ENCODE measurements at regions not wholly inside any gene's neighbourhood (a gene's known extent, or its start where the extent isn't known, plus 50 kb on each side); places are given as distances from the start of the nearest gene placed in this dataset.

DNA sequence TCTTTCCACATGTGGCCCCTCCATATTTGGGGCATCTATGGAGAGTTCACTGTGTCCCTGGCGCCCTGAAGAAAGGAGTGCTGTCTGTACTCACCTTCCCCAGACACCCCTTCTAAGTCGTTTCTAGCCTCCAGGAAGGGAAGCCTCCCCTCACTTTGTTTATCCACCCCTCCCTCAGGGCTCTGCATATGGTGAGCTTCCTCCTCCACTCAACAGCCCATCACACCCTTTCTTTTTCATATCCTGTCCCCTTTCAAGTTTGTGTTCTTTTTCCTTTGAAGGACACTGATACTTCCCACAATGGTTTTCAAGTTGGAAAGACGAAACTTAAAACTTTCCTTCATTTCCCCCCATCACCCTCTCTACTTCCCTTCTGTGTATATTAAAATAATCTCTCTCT lies 291.4 kb upstream of the POU3F3 start:
- DNase-seq, result no peak

DNA sequence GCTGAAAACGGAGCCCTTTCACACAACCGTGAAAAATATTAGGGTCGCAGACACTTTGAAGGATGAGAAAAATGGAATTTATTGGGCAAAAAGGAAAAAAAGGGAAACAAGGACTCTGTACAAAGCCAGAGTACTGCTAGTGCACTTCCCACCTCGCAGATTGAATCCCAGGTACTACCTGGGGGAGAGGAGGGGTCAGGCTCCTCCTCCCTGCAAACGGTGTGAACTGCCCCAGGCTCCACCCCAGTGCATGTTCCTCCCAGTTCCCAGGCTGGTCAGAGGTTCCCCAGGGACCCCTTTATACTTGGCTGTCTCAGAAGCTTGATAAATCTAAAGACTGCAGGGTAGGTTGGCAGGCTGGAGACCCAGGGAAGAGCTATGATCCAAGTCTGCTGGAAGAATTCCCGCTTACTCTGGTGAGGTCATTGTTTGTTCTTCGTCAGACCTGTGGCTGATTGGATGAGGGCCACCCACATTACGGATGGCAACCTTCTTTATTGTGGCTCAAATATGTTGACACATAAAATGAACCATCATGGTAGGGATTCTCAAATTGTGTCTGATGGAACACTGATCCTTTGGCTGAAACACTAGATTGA lies 290.4 kb upstream of the POU3F3 start:
- DNase-seq, result no peak

DNA sequence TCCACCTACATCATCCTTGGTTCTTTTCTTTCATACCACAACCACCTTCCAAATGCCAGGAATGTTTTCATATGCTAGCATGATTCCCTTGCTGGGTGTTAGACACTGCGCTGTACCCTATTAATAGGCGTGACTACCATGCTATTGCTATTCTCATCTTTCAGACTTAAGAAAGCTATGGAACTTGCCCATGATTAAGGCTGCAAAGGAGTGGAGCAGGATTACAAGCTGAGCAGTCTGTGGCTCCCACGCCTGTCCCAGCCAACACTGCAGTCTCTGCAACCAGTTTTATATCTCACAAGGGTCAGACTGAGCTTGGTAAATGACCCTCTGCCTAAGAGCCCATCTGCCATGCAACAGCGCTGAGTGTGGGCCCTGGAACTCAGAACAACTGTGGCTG lies 285.7 kb upstream of the POU3F3 start:
- DNase-seq, result no peak

DNA sequence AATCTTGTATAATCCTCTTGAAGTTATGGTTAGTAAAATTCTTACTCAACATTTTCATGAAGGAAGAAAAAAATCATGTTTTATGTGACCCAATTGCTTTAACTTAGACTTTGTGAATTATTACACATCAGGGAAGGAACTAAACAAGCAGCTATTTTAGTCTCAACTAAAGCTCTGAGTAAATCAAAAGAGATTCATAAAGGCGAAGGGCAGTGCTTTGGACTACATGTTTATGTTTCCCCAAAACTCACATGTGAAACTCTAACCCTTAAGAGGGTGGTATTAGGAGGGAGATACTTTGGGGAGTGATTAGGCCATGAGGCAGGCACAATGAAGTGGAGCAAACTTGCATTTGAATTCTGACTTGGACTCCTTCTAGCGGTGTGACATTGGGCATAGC lies 283.7 kb upstream of the POU3F3 start:
- DNase-seq, result no peak

DNA sequence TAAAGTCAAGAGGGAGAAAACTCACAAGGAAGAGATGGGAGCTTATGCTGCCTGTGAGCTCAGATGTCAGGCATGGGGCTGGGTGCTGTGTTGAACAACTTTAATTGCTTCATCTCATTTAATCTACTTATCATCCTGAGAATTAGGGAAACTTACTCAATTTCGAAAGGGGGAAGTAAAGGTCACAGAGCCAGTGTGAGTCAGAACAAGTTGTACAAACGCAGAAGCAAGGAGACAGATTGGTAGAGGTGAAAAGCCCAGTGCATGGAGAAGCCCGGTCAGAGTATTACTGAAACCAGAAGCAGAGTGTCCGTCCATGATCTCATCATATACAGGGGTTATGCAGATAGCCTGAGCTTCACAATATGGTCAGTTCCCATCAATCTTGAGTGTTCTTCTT lies 281.1 kb upstream of the POU3F3 start:
- DNase-seq, result no peak

DNA sequence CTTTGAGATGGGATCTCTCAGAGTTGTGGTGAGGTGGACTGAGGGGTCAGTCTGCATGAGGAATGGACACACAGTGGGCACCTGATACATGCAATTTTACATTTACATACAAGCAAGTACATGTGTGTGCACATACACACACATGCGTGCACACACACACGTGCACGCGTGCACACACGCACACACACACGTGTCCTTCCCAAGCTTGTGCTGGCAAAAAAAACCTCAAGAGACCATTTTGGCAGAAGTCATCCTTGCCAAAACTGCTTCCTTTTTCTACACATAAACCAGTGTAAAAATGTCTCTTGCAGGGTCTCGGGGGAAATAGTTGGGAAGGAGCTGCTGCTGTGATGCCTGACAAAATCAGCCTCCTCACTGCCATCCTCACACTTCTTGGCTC lies 279.5 kb upstream of the POU3F3 start:
- no peak for DNase-seq

DNA sequence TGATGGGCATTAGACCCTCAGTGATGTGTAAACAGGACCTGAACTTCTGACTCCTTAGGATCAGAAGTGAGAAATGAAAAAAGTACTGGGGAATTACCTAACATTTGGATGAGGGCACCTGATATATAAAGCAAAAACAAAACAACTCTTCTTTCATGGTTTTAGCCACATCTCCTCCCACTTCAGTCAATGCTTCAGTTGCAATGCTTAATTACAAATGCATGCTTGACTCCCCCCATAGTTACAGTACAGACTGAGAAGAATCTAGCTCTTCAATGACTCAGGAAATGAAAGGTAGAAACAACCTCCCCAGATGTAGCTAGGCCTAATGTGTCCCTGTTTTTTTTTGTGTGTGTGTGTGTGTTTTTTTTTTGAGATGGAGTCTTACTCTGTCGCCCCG lies 276.8 kb upstream of the POU3F3 start:
- DNase-seq, result no peak

DNA sequence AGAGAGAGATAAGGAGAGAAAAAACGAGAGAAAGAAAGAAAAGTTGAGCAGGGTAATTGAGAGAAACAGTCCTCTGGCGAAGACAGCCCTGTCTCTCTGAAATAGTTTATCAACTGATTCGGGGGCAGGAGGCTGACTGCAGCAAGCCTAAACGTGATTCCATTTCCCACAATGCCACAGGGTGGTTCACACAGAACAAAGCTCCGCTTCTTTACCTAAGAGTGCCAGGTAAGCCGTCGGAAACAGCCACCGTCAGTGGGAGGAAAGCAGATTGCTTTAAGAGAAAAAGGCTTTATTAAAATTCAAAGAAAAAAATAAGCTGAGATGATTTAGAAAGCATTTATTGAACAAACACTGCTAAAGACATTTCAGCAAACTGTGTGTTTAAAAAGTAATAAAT lies 271.4 kb upstream of the POU3F3 start:
- no peak for DNase-seq

DNA sequence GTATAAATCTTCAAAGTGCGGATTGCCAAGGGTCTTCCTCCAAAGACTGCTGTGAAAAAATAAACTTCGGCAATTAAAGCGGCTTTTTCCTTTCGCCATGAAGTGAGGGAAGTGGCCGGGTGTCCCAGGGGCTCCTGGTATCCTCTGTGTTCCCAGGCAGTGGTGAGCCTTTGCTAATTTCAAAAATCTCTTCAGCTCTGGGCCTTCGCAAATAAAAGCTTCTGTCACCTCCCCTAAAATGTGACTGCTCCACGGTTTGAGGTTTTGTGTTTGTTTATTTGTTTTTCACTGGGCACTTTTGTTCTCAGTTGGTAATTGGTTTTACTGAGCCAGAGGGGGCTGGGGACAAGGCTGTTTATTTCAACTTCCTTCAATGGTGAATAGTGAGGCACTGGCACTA lies 270.1 kb upstream of the POU3F3 start:
- no peak for DNase-seq

DNA sequence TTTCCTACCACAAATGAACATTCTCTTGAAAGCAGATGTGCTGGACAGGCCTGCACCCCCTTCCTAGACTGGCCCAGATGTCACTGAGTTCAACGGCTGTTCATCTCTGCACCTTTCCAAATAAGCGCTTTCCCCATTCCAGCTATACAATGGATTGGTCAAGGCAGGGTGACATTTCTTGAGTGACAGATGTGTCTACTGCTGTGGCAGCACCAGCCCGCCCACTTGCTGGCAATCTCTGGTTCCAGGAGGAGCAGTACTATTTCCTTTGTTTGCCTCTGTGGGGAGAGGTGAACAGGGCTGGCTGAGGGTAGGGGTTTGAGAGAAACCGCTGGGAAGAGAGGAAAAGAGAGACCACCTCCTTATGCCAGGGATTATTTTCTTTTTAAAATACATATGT lies 269.5 kb upstream of the POU3F3 start:
- DNase-seq, result no peak

DNA sequence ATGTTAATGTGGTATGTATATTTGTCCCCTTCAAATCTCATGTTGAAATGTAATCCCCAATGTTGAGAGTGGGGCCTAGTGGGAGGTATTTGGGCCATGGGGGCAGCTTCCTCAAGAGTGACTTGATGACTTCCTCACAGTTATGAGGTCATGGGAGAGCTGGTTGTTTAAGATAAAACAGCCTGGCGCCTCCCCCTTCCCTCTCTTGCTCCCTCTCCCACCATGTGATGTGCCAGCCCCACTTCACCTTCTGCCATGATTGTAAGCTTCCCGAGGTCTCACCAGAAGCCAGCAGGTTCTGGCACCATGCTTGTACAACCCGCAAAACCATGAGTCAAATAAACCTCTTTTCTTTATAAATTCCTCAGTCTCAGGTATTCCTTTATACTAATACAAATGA lies 258.3 kb upstream of the POU3F3 start:
- no peak for DNase-seq

DNA sequence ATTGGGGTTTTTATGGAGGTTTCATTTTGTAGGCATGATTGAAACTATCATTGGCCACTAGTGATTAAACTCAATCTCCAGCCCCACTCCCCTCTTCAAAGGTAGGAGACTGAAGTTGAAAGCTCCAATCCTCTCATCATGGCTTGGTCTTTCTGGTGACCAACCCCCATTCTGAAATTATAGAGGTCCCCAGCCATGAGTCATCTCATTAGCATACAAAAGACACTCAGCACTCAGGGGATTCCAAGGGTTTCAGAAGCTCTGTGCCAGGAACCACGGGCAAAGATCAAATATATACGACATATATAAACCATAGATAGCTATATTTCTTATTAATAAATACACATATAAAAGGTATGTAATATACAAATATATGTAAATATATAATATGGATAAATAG lies 256.0 kb upstream of the POU3F3 start:
- no peak for DNase-seq

DNA sequence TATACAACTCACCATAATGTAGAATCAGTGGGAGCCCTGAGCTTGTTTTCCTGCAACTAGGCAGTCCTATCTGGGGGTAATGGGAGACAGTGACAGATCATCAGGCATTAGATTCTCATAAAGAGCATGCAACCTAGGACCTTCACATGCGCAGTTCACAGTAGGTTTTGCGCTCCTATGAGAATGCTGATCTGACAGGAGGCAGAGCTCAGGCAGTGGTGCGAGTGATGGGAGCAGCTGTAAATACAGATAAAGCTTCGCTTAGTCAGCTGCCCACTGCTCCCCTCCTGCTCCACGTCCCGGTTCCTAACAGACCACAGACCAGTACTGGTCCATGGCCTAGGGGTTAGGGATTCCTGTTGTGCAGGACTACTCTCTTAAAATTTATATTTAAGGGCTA lies 255.3 kb upstream of the POU3F3 start:
- no peak for DNase-seq

DNA sequence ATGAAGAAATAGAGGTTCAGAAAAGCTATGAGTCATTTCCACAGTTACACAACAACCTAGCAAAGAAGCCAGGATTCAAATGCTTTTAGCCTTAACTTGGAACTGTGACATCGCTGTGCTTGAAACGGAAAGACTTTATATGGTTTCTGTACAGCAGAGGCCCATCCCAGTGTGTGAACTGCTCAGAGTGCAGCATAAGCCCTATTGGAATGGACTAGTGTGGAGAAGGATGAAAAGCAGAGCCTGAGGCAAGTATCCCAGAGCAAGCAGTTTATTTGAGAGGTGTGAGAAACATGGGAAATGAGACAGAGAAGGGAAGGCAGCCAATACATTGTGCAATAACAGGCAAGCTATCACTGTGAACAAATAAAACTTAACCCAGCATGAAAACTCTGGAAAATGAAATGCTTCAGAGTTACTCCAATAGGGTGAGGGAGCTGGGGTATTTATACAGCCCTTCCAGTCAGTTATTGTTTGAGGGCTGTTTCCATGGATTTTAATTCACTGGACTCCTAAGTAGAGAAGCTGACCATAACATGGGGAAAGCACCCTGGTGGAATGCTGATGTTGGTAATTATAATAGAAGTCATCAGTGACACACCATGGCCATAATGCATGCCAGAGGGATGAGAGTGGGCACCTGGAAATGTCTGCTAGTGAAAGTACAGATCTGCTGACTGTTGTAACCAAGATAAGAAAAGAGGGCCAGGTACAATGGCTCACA lies 254.0 kb upstream of the POU3F3 start:
- no peak for DNase-seq

DNA sequence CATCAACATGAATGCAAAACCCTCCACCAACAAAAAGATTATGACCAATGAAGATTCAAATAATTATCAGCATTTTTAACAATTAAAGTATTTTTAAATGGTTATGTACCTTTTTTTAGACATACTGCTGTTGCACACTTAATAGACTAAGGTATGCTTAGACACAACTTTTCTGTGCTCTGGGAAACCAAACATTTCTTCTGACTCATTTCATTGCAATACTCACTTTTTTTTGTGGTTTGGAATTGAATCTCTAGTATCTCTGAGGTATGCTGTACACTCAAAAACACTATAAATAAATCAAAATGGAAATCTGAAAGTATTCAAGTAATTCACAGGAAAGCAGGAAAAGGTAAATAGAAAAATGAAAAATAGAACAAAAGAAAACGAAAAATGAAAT lies 247.9 kb upstream of the POU3F3 start:
- no peak for DNase-seq

DNA sequence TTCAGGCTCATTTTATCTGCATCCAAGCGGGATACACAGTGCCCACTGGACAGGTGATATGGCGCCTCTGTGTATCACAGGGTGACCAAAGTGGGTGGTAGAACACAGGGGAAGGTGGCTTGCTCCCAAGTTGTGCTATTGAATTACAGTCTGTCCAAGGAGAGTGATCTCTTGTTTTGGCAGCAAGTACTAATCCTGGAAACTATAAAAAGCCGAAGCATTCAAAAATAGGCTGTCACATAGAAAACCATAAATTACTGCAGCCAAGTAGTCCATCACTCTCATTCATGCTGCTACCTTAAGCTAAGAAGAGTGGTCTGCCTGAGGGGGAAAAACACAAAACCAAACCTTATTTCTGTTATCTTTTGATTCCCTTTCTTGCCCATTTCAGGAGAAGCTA lies 237.1 kb upstream of the POU3F3 start:
- DNase-seq, result no peak

DNA sequence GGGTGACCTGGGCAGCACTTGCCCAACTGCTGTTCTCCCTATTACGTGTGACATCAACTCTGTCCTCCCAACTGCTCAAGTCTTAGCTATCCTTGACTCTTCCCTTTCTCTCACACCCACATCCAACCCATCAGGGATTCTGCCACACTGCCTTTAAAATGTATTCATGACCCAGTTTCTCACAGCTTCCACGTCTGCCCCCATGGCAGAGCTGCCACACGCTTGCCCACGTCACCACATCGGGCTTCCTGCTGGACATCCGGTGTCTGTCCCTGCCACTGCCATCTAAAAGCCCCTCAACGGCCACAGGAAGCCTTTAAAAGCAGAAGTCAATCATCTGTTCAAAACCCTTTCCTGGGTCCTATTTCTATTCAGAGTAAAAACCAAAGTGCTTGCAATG lies 233.1 kb upstream of the POU3F3 start:
- DNase-seq, result no peak

DNA sequence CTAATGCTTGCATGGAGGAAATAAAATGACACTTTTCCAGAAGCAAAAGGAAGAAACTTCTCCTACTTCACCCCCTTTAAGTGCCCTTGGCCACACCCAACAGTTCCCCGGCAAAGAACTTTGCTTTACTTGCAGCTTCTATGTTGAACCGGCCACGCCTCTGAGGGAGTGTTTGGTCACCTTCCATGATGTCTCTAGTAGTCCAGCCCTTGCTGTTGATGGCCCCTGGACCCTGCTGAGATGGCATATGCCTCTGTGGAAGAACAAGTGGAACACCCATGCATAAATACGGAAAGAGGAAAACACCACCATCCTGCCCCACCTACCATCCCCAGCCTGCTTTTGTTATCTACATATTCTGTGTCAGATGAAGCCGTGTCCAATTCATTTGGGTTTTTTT lies 218.3 kb upstream of the POU3F3 start:
- DNase-seq, result no peak

DNA sequence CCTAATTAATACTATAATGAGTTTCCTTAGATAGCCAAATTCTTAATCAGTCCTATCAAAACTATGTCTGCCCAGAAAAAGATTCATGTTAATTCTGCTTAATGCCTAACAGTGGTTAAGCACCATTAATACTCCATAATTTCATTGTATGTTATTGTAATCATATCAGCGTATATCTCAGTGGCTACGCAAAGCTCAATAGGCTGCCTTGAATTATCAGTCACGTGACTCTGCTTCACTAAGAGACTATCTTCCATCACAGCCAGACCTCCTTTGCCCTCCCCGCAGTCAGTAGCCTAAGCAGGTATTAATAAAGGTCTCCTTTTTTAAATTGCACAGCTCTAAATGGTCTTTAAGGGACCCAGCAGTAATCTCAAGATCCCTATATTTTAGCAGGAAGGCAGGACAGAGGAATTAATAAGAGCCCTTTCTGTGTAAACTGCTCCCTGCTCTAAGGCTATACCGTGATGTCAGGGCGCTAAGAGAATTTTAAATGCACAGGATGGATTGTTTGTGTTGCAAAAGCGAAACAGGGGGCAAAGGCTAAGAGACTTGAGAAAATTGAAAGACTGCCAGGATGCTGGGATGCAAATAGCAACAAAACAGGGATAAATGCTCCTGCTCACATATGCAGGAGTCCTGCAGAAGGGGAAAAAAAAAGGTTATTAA lies 215.6 kb upstream of the POU3F3 start:
- DNase-seq, result no peak

DNA sequence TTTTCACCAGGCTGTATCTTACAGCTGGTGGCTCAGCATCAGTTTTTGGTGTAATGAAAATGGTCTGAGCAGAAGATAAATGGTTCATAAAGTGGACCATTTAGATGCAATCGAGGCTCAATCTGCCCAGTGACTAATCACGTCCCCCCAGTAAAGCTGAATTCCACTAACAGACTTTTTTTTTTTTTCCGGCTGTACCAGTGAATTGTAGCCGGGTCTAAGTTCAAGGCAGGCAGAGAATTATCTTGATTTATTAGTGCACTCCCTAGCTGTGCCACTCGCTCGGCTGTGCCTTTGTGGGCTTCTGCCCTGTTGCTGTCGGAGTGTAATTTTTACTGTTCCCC lies 215.1 kb upstream of the POU3F3 start:
- DNase-seq, result no peak

DNA sequence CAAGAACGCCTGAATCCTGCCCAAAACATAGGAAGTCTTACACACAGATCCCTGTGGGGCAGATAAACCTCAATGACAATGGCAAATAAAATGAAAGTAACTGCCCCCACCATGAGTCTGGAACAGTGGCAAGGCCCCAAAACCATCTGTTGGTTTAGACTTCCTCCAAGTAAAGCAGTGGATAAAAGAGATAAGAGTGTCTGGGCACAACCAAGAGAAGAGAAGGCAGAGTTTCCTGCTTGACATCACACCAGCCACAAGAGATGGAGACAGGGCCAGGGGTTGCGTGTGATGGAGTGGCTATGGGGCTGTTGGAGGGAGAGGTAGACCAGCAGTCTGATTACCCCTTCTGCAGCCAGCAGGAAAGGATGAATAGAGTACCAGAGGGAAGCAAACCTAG lies 212.1 kb upstream of the POU3F3 start:
- DNase-seq, result no peak

DNA sequence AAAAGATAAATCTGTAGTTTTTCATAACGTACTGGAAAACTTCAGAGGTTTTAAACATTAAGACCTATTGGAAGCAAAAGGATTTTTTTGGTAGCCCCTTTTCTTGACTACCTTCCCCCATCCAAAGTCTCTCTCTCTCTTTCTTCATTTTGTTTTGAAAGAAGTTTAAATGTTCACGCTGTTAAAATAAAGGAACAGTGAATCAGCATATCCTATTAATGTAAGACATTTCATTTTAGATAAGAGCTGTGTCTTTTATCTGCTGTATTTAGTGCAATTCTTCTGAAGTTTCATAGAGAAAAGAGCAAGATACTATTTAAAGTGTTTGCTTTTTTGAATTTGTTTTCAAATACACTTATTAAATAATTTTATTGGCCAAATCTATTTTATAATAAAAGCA lies 205.5 kb upstream of the POU3F3 start:
- DNase-seq, result no peak

DNA sequence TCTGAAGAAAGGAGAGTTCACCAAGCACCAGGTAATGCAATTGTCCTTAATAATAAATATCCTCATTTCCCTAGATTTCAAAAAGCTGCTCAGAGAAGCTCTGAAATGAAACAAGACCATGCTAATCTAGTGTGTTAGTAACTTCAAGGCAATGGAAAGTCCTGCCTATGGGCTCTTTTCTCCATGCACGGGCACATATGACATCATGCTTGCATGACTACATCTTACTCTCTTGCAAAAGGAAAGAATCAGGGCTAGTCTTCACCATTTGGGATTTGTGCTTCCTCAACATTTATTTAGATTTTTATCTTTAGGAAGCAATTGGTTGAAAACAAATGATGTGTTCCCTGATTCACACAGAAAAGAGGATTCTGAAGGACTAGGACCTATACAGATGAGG lies 204.0 kb upstream of the POU3F3 start:
- DNase-seq, result no peak

DNA sequence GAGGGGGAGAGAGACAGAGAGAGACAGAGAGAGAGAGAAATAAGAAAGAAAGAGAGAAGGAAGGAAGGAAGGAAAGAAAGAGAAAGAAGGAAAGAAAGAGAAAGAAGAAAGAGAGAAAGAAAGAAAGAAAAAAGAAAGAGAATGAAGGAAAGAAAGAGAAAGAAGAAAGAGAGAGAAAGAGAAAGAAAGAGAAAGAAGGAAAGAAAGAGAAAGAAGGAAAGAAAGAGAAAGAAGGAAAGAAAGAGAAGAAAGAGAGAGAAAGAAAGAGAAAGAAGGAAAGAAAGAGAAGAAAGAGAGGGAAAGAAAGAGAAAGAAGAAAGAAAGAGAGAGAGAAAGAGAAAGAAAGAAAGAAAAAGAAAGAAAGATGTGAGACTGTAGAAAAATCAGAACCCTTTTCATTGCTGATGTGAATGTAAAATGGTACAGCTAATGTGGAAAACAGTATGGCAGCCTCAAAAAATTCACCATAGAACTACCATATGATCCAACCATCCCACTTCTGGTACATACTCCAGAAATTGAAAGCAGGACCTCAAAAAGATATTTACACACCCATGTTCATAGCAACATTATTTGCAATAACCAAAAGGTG lies 203.4 kb upstream of the POU3F3 start:
- DNase-seq, result no peak
